ENCODE measurements at regions not wholly inside any gene's neighbourhood (a gene's known extent, or its start where the extent isn't known, plus 50 kb on each side); places are given as distances from the start of the nearest gene placed in this dataset.
A peak's percentile ranks its signal among the peaks of the same experiment; 100 is the strongest.

- no peak for DNase-seq
Measured at GRCh38 chr15:99921101-99921500, 187.9 kb upstream of the LYSMD4 start.

- no peak for DNase-seq
Measured at GRCh38 chr15:99918072-99918471, 184.8 kb upstream of the LYSMD4 start.

- no peak for DNase-seq
Measured at GRCh38 chr15:99917252-99917651, 184.0 kb upstream of the LYSMD4 start.

DNA sequence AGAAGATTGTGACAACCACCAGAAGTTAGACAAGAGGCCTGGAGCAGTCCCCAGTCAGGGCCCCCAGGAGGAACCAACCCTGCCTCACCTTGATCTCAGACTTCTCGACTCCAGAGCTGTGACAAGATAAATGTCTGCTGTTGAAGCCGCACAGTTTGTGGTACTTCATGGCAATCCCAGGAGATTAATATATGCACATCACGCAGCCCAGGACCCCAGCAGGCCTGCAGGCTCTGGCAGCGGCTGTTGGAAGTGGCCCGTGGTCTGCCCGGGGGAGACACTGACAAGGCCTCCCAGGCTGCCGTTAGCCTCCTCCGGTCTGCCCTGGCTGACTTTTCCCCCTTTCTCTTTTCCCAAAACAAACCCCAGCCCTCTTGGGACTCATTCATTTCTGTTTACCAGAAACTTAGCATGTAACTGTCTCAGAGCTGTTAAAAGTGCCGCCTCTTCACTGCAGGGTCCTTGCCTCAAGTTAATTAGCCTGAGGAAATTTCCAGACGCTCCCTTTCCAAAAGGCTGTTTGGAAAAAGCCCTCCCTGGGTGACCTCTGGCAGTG, 183.5 kb upstream of the LYSMD4 start:
- DNase-seq = no peak

DNA sequence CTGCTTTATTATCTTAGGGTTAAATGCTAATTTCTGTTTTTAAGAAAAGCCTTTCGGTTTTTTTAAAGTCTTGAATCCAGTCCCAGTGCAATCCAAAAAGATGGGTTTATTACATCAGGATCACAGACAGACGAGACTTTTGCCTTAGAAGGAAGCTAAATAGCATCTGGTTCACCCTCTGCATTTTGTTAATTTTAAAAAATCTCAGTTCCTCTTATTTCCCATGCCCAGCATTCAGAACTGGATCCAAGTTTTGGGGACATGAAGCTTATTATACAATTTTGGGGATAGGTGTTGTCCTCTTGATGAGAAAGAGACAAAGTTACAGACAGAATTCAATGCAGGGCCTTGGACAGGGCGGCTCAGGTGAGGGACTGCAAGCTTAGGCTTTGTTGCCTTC, 181.5 kb upstream of the LYSMD4 start:
- no peak for DNase-seq

- DNase-seq = peak in 1 of 51 donors; percentile 5
Measured at GRCh38 chr15:99911816-99912215, 178.6 kb upstream of the LYSMD4 start.

DNA sequence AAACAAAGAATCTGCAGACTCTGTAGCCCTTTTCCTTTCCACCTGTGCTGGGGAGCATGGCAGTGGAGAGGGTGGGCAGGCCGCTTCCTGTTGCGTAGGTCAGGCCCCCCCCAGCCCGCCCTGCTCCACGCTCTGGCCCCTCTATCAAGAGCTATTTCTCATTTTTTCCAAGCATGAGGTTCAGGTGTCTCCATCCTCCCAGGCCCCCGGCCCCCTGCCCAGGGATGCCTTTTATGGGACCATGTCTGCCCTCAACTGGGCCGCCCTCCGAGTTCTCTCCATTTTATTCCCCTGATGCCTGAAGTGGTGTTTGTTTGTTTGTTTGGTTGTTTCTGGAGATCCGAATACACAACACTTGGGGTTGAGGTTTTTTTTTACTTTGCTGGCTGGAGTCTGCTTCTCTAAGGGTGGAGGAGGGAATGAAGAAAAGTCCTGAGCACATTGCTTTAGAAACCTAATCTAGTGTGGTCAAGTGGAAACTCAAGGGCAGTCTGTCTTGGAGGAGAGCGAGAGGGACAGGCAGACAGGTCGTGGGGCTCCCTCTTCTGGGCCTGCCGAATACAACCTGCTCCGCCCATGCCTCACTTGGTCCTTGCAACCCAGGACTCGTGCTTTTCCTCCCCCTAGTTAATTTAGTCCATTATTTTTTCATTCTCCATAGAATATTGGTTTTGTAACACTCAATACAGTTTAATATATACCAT, 176.5 kb upstream of the LYSMD4 start:
- DNase-seq = no peak

DNA sequence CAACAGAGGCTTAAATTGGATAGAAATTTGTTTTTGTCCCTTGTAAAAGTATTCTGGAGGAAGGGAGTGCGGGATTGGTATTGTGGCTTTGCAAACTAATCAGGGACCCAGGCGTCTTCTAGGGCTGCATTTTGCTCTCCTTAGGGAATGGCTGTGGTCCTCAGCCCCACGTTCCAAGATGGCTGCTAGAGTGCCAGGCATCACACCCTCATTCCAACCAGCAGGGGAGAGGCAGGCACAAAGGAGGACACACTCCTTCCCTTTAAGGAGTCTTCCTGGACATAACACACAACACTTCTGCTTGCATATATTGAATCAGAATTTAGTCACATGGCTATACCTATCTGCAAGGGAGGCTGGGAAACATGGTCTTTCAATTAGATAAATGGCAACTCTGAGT, 174.5 kb upstream of the LYSMD4 start:
- DNase-seq = no peak

DNA sequence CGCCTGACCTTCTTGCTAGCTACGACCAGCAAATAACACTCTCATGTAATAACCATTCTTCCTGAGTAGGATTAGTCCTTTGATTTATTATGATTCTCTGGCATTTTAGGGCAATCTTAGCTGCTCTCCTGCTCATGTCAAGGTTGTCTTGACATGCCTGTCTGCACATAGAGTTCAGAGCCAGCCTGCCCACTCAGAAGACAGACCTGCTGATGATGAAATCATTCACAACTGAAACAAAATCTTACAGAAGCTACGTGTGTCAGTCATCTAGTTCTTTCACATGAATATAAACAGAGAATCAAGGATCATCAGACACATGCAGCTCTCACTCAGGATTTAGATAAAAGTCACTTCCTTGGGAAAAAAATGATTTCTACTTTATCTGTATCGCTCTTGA, 173.6 kb upstream of the LYSMD4 start:
- no peak for DNase-seq

DNA sequence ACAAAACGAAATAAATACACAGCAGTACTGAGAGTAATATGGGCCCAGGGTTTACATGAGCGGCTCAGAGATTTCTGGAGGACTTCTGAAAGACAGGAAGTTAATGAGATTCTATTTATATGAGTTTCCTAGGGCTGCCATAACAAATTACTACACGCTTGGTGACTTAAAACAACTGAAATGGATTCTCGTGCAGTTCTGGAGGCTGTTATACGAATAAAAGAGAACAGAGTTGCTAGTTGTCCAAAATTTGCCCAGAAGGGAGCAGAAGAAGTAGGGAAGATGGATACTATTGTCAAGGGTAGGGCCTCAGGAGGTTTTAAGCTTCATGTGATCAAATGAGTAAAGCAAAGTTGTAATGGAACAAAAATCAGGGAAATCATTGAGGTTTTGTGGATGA, 173.1 kb upstream of the LYSMD4 start:
- DNase-seq = no peak

GRCh38 chr15:99902248-99902928, 169.2 kb upstream of the LYSMD4 start:
- no peak for DNase-seq

DNA sequence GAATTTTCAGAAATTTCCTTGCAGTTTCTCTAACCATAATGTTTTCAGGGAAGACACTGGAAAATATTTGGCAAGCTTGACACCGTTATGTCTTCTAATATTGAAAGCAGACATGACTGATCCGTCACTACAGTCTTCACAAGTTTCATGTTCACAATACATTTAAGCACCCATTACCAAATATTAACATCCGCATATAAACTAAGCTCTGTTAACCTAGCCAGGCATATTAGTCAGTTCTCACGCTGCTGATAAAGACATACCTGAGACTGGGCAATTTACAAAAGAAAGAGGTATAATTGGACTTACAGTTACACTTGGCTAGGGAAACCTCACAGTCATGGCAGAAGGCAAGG, 162.7 kb upstream of the LYSMD4 start:
- DNase-seq = no peak

- DNase-seq = no peak
Measured at GRCh38 chr15:99895189-99895955, 162.1 kb upstream of the LYSMD4 start.

GRCh38 chr15:99878835-99879234, 145.6 kb upstream of the LYSMD4 start:
- no peak for DNase-seq

DNA sequence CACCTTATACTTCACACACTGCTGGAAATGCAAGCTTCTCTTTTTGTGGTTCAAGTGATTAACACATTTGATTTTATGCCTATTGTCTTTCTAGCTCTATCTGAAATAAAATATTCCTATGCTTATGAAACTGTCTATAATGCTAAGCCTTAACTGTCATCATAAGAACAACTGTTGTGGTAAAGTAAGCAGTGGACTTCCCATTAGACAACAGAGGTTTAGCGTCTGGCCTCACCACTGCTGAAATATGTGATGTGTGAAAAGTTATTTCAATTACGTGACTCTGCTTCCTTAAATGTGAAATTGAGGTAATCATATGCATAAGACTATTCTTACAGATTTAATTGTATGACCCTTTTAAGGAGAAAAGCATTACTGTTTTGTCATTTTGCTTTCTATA, 140.2 kb upstream of the LYSMD4 start:
- DNase-seq = no peak

- DNase-seq = no peak
Measured at GRCh38 chr15:99863550-99864198, 130.4 kb upstream of the LYSMD4 start.

DNA sequence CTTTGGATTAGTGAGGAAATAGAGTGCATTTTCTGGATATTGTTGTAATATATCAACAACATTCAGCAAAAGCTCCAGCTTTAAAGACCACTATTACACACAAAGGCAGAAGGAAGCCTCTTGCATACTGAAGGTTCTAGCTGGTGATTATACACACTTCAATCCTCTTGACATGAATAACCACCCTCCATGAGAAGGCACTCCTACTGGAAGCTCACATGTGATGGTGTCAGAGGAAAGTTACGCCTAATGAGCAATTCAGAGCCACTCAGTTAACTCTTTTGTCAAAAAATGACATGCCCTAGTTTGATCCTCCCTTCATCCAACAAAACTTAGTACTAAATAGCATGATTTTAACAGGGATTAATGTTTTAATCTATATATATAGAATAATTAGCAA, 124.6 kb upstream of the LYSMD4 start:
- DNase-seq = no peak

DNA sequence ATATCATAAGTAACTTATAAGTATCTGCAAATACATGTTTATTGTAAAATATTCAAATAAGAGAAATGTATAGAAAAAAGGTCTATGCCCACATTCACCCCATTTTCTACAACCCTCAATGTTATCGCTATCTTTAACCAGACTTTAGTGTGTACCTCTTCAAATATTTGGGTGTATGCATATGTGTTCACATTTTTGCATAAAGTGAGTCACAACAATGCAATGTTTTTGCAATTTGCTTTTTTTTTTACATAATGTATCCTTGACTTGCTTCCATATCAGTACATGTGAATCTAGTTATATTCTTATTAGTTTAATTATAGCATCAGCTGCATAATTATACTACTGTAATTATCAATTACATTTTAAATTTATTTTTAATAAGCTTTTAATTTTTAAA, 117.3 kb upstream of the LYSMD4 start:
- DNase-seq = no peak

DNA sequence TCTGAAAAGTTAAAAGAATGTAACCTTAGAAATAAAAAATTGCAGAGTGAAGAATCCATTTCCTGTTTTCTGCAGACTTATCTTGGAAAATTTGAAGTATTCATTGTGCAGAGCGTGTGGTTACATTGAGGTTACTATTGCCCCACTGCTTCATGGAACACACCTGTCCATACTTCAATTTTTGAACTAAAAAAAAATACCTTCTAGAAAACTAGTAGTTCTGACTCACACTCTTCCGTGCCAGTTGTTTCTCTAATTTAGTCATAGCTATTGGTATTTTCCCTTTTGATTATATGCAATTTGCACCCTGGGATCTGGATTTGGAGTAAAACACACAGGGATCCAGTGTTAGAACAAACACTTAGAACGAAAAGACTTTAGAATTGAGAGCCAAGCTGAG, 111.8 kb upstream of the LYSMD4 start:
- DNase-seq = no peak

- DNase-seq = no peak
Measured at GRCh38 chr15:99844150-99844549, 110.9 kb upstream of the LYSMD4 start.

GRCh38 chr15:99842071-99842470, 108.8 kb upstream of the LYSMD4 start:
- no peak for DNase-seq
